ENCODE measurements at regions not wholly inside any gene's neighbourhood (a gene's known extent, or its start where the extent isn't known, plus 50 kb on each side); places are given as distances from the start of the nearest gene placed in this dataset.

GRCh38 chr1:166789286-166789685, 50.0 kb upstream of the POGK start:
- no peak for TF ChIP-seq MAX (IDR thresholded peaks at IDR 0.05; ENCODE audit: insufficient read depth, insufficient read length)
- TF ChIP-seq CTCF (IDR thresholded peaks at IDR 0.05; ENCODE audit: extremely low read depth in 1 of 2, insufficient read depth in 1 of 2, low read depth in 1 of 2, low read length in 2 of 2): no peak
- no peak for TF ChIP-seq EZH2 (IDR thresholded peaks at IDR 0.05; ENCODE audit: borderline replicate concordance, low read depth, low read length, severe bottlenecking)
- no peak for TF ChIP-seq POLR2AphosphoS5 (IDR thresholded peaks at IDR 0.05; ENCODE audit: insufficient read depth, low read depth, low read length)
- no peak for TF ChIP-seq GATA2 (IDR thresholded peaks at IDR 0.05; ENCODE audit: insufficient read depth, insufficient read length, low read depth, low read length)
- TF ChIP-seq POLR2A (IDR thresholded peaks at IDR 0.05; ENCODE audit: low read depth, low read length): no peak

All from endothelial cell of umbilical vein (primary cell).